Spleen (tissue), 11 donors: ENCODE measurements at regions not wholly inside any gene's neighbourhood (a gene's known extent, or its start where the extent isn't known, plus 50 kb on each side); places are given as distances from the start of the nearest gene placed in this dataset.

Experiments
- DNase-seq: peaks from one replicate; pipeline ENCODE4 v3.0.0-alpha.2; 2020
- H3K27ac ChIP-seq, 8 donors: fragments of 200-600 bp; sonication (generic) in 7 of 8; 1 replicate in 4 of 8; 2 replicates in 4 of 8; pipeline versions ENCODE4 v1.5.0 to v1.8.0; 2016 to 2021; ENCODE audit warnings: inconsistent platforms in 4 of 8, mild to moderate bottlenecking in 4 of 8, moderate library complexity in 1 of 8
- H3K27me3 ChIP-seq, 7 donors: fragments of 200-600 bp; sonication (generic) in 6 of 7; replicated peaks in 1 of 7; 1 replicate in 4 of 7; 2 replicates in 3 of 7; pipeline versions ENCODE4 v1.5.0 to v1.8.0; 2016 to 2021; ENCODE audit warnings: inconsistent platforms in 3 of 7, mild to moderate bottlenecking in 1 of 7
- H3K36me3 ChIP-seq, 6 donors: fragments of 200-600 bp; sonication (generic) in 5 of 6; 1 replicate in 4 of 6; 2 replicates in 2 of 6; pipeline versions ENCODE4 v1.5.0 to v1.8.0; 2016 to 2021; ENCODE audit warnings: inconsistent platforms in 2 of 6
- H3K4me1 ChIP-seq, 6 donors: fragments of 200-600 bp; sonication (generic) in 5 of 6; 1 replicate in 3 of 6; 2 replicates in 3 of 6; pipeline versions ENCODE4 v1.5.0 to v1.8.0; 2016 to 2021; ENCODE audit warnings: inconsistent platforms in 3 of 6
- H3K4me3 ChIP-seq, 8 donors: fragments of 200-600 bp; sonication (generic) in 7 of 8; 1 replicate in 4 of 8; 2 replicates in 4 of 8; pipeline versions ENCODE4 v1.5.0 to v1.8.0; 2016 to 2021; ENCODE audit warnings: inconsistent platforms in 4 of 8, mild to moderate bottlenecking in 4 of 8, moderate library complexity in 2 of 8
- H3K9me3 ChIP-seq, 8 donors: fragments of 200-600 bp; sonication (generic) in 7 of 8; 1 replicate in 4 of 8; 2 replicates in 4 of 8; pipeline versions ENCODE4 v1.5.0 to v1.8.0; 2016 to 2021; ENCODE audit warnings: inconsistent platforms in 4 of 8
- CTCF ChIP-seq, 11 experiments: fragments of 200-600 bp in 7 of 11; fragments of 450-650 bp in 4 of 11; sonication (generic) in 4 of 11; IDR thresholded peaks in 8 of 11; conservative IDR thresholded peaks in 3 of 11; 1 replicate in 7 of 11; 2 replicates in 4 of 11; pipeline versions ENCODE4 v1.4.0 to v1.8.0; 2016 to 2021; ENCODE audit warnings: antibody characterized with exemption in 11 of 11, inconsistent platforms in 4 of 11, mild to moderate bottlenecking in 1 of 11
- POLR2A ChIP-seq, 3 donors: fragments of 450-650 bp; IDR thresholded peaks; one replicate each; pipeline ENCODE4 v1.5.1; 2017; ENCODE audit warnings: antibody characterized with exemption in 3 of 3, mild to moderate bottlenecking in 1 of 3
- POLR2AphosphoS5 ChIP-seq, 3 donors: sonication (generic); formaldehyde crosslinking; IDR thresholded peaks; one replicate each; pipeline ENCODE4 v1.5.1; 2017; ENCODE audit warnings: antibody characterized with exemption in 3 of 3
- WGBS, 5 donors: extraction: QIAGEN DNeasy Blood & Tissue Kit in 3 of 5; methylation state at CpG; one replicate each; pipeline versions ENCODE4 v1.1.5 to v1.1.7; 2013 to 2018; 5-methylcytosine and 5-hydroxymethylcytosine counted together
- intact Hi-C: fragments of 100-400 bp; cut with DNase I; formaldehyde crosslinking; loops from one replicate; pipeline ENCODE4 v1.15.0; 2023; ENCODE audit warnings: low total_unique reads
- donor health status: healthy with polysubstance abuse.
- donor health status: DM: no; HTN: no; CAD: no; lungs with moderate emphysema.
- donor health status: DM: no; HTN: no; CAD: no.
- donor health status: Bipolar disorder and iron deficiency.
- donor health status: healthy.
- donor health status: DM: no; HTN: no; CAD: no.
- donor health status: DM: yes; HTN: yes; CAD: no.

GRCh38 chr12:13817131-13817530 is 164.3 kb downstream of the GRIN2B start:
- Histone ChIP-seq H3K36me3 (no peaks in the 10 kb centered on the region), H3K4me1 (no peaks in the 10 kb centered on the region), H3K9me3 (no peaks in the 10 kb centered on the region), H3K4me3 (no peak overlapping the region), H3K27ac (no peak overlapping the region), H3K27me3 (peaks cover 0 to 4% (median 0%) of the 10 kb centered on the region in 7 donors)
- intact Hi-C loops = no loop called here
- WGBS, 5 donors = 61 to 76% (median 66%) methylated on average over 7 of the region's 7 CpGs
- DNase-seq = no peak
- TF ChIP-seq CTCF (IDR thresholded peaks at IDR 0.05 in 8 of 11, conservative IDR thresholded peaks at IDR 0.05 in 3 of 11) (no peak), POLR2A (IDR thresholded peaks at IDR 0.05) (no peak), POLR2AphosphoS5 (IDR thresholded peaks at IDR 0.05) (no peak)

- no peak overlapping the region for H3K27ac ChIP-seq
- no peak for TF ChIP-seq POLR2AphosphoS5 (IDR thresholded peaks at IDR 0.05)
- no peak for TF ChIP-seq CTCF (IDR thresholded peaks at IDR 0.05 in 8 of 11, conservative IDR thresholded peaks at IDR 0.05 in 3 of 11)
- TF ChIP-seq POLR2A (IDR thresholded peaks at IDR 0.05) = no peak
- no peaks in the 10 kb centered on the region for H3K9me3 ChIP-seq
- H3K4me3 ChIP-seq = no peak overlapping the region
- no peaks in the 10 kb centered on the region for H3K36me3 ChIP-seq
- DNase-seq = no peak
- intact Hi-C loops = no loop called here
- peaks cover 0 to 4% (median 0%) of the 10 kb centered on the region in 7 donors for H3K27me3 ChIP-seq
- H3K4me1 ChIP-seq = no peaks in the 10 kb centered on the region
- 78 to 92% (median 82%) methylated on average over 2 of the region's 2 CpGs for WGBS, 5 donors
These were observed 165.0 kb downstream of the GRIN2B start for GRCh38 chr12:13816394-13816793.

GRCh38 chr12:13812168-13812567 is 169.2 kb downstream of the GRIN2B start:
- no peak for DNase-seq
- intact Hi-C loops = no loop called here
- no peaks in the 10 kb centered on the region for H3K36me3 ChIP-seq
- no peaks in the 10 kb centered on the region for H3K4me1 ChIP-seq
- H3K27ac ChIP-seq = no peak overlapping the region
- H3K4me3 ChIP-seq = no peak overlapping the region
- no peaks in the 10 kb centered on the region for H3K9me3 ChIP-seq
- TF ChIP-seq CTCF (IDR thresholded peaks at IDR 0.05 in 8 of 11, conservative IDR thresholded peaks at IDR 0.05 in 3 of 11) (no peak), POLR2AphosphoS5 (IDR thresholded peaks at IDR 0.05) (no peak), POLR2A (IDR thresholded peaks at IDR 0.05) (no peak)
- peaks cover 0 to 4% (median 0%) of the 10 kb centered on the region in 7 donors for H3K27me3 ChIP-seq

GRCh38 chr12:13811061-13811460 is 170.3 kb downstream of the GRIN2B start:
- no peak for DNase-seq
- Histone ChIP-seq H3K4me1 (no peaks in the 10 kb centered on the region), H3K9me3 (no peaks in the 10 kb centered on the region), H3K4me3 (no peak overlapping the region), H3K36me3 (no peaks in the 10 kb centered on the region), H3K27ac (no peak overlapping the region), H3K27me3 (peaks cover 0 to 4% (median 0%) of the 10 kb centered on the region in 7 donors)
- no peak for TF ChIP-seq POLR2AphosphoS5 (IDR thresholded peaks at IDR 0.05)
- TF ChIP-seq CTCF (IDR thresholded peaks at IDR 0.05 in 8 of 11, conservative IDR thresholded peaks at IDR 0.05 in 3 of 11) = no peak
- no peak for TF ChIP-seq POLR2A (IDR thresholded peaks at IDR 0.05)
- 74 to 89% (median 83%) methylated on average over 3 of the region's 3 CpGs for WGBS, 5 donors
- intact Hi-C loops = no loop called here
